ENCODE measurements at regions not wholly inside any gene's neighbourhood (a gene's known extent, or its start where the extent isn't known, plus 50 kb on each side); places are given as distances from the start of the nearest gene placed in this dataset.

GRCh38 chr22:49600891-49601431 is 226.7 kb downstream of the BRD1 start:
- 67 to 85% (median 80%) methylated on average over 9 to 13 of the region's 13 CpGs for WGBS, 5 donors
- peak; percentile 61 for DNase-seq
- intact Hi-C loops (cut with DNase I; ENCODE audit: low total_unique reads) = no loop called here
- H3K36me3 ChIP-seq = peaks cover 0 to 59% (median 0%) of the 10 kb centered on the region in 6 donors
- H3K27ac ChIP-seq = no peak overlapping the region
- H3K27me3 ChIP-seq (replicated peaks in 1 of 7) = no peaks in the 10 kb centered on the region
- H3K4me3 ChIP-seq = no peak overlapping the region
- peaks cover 0 to 23% (median 3%) of the 10 kb centered on the region in 6 donors for H3K4me1 ChIP-seq
- peaks cover 0 to 26% (median 23%) of the 10 kb centered on the region in 8 donors for H3K9me3 ChIP-seq
- TF ChIP-seq POLR2AphosphoS5 (IDR thresholded peaks at IDR 0.05) = no peak
- no peak for TF ChIP-seq POLR2A (IDR thresholded peaks at IDR 0.05)
- no peak for TF ChIP-seq CTCF (IDR thresholded peaks at IDR 0.05 in 8 of 11, conservative IDR thresholded peaks at IDR 0.05 in 3 of 11)

- no peak for DNase-seq
- H3K4me3 ChIP-seq = no peak overlapping the region
- H3K9me3 ChIP-seq = peaks cover 0 to 21% (median 18%) of the 10 kb centered on the region in 8 donors
- H3K4me1 ChIP-seq = peaks cover 0 to 23% (median 3%) of the 10 kb centered on the region in 6 donors
- no peak overlapping the region for H3K27ac ChIP-seq
- H3K36me3 ChIP-seq = peaks cover 0 to 64% (median 0%) of the 10 kb centered on the region in 6 donors
- intact Hi-C loops (cut with DNase I; ENCODE audit: low total_unique reads) = no loop called here
- 88 to 97% (median 94%) methylated on average over 19 to 20 of the region's 20 CpGs for WGBS, 5 donors
- TF ChIP-seq POLR2AphosphoS5 (IDR thresholded peaks at IDR 0.05) (no peak), CTCF (IDR thresholded peaks at IDR 0.05 in 8 of 11, conservative IDR thresholded peaks at IDR 0.05 in 3 of 11) (no peak), POLR2A (IDR thresholded peaks at IDR 0.05) (no peak)
- H3K27me3 ChIP-seq (replicated peaks in 1 of 7) = no peaks in the 10 kb centered on the region
These were observed 227.2 kb downstream of the BRD1 start for GRCh38 chr22:49600468-49600867.

GRCh38 chr22:49599691-49600455 is 227.8 kb downstream of the BRD1 start:
- intact Hi-C loops (cut with DNase I; ENCODE audit: low total_unique reads) = no loop called here
- Histone ChIP-seq H3K4me1 (peaks cover 0 to 23% (median 3%) of the 10 kb centered on the region in 6 donors), H3K27me3 (replicated peaks in 1 of 7) (no peaks in the 10 kb centered on the region), H3K27ac (no peak overlapping the region), H3K9me3 (peaks cover 0 to 15% (median 12%) of the 10 kb centered on the region in 8 donors), H3K4me3 (no peak overlapping the region), H3K36me3 (peaks cover 0 to 70% (median 2%) of the 10 kb centered on the region in 6 donors)
- 85 to 93% (median 87%) methylated on average over 22 to 25 of the region's 25 CpGs for WGBS, 5 donors
- TF ChIP-seq POLR2AphosphoS5 (IDR thresholded peaks at IDR 0.05) (no peak), CTCF (IDR thresholded peaks at IDR 0.05 in 8 of 11, conservative IDR thresholded peaks at IDR 0.05 in 3 of 11) (no peak), POLR2A (IDR thresholded peaks at IDR 0.05) (no peak)
- peak; percentile 64 for DNase-seq

GRCh38 chr22:49599039-49599438 is 228.6 kb downstream of the BRD1 start:
- Histone ChIP-seq H3K4me1 (peaks cover 0 to 23% (median 3%) of the 10 kb centered on the region in 6 donors), H3K36me3 (peaks cover 0 to 73% (median 2%) of the 10 kb centered on the region in 6 donors), H3K4me3 (no peak overlapping the region), H3K9me3 (peaks cover 0 to 7% (median 4%) of the 10 kb centered on the region in 8 donors), H3K27ac (no peak overlapping the region), H3K27me3 (replicated peaks in 1 of 7) (no peaks in the 10 kb centered on the region)
- intact Hi-C loops (cut with DNase I; ENCODE audit: low total_unique reads) = no loop called here
- TF ChIP-seq POLR2AphosphoS5 (IDR thresholded peaks at IDR 0.05) (no peak), CTCF (IDR thresholded peaks at IDR 0.05 in 8 of 11, conservative IDR thresholded peaks at IDR 0.05 in 3 of 11) (no peak), POLR2A (IDR thresholded peaks at IDR 0.05) (no peak)
- WGBS, 5 donors = 66 to 88% (median 85%) methylated on average over 16 of the region's 16 CpGs
- peak; percentile 71 for DNase-seq

Data from spleen (tissue), 11 donors.